ENCODE measurements at regions not wholly inside any gene's neighbourhood (a gene's known extent, or its start where the extent isn't known, plus 50 kb on each side); places are given as distances from the start of the nearest gene placed in this dataset.

GRCh38 chr10:7102557-7103349, 308.1 kb downstream of the SFMBT2 start:
- Histone ChIP-seq H3K9me3 (ENCODE audit: control insufficient read depth, low read length) (no peaks in the 10 kb centered on the region), H3K4me1 (ENCODE audit: control insufficient read depth, insufficient read depth, low read length) (no peaks in the 10 kb centered on the region), H3K9ac (ENCODE audit: extremely low read depth, low read length, poor library complexity, severe bottlenecking) (no peak overlapping the region), H3K4me3 (ENCODE audit: low read length) (no peak overlapping the region), H3K36me3 (ENCODE audit: control insufficient read depth, insufficient read depth, low read length) (no peaks in the 10 kb centered on the region), H3K27ac (ENCODE audit: low read depth, low read length) (no peak overlapping the region), H3K27me3 (ENCODE audit: control insufficient read depth, insufficient read depth, low read length, poor library complexity, severe bottlenecking) (no peaks in the 10 kb centered on the region)
- Mint-ChIP-seq H3K27me3 (ENCODE audit: insufficient read depth) (no peaks in the 10 kb centered on the region), H3K27ac (no peak overlapping the region), H3K9me3 (peaks cover 6% of the 10 kb centered on the region), H3K4me3 (no peak overlapping the region), H3K36me3 (ENCODE audit: low read depth) (no peaks in the 10 kb centered on the region), H3K4me1 (no peaks in the 10 kb centered on the region)
- no peak for DNase-seq
- TF ChIP-seq, protein P1, sequence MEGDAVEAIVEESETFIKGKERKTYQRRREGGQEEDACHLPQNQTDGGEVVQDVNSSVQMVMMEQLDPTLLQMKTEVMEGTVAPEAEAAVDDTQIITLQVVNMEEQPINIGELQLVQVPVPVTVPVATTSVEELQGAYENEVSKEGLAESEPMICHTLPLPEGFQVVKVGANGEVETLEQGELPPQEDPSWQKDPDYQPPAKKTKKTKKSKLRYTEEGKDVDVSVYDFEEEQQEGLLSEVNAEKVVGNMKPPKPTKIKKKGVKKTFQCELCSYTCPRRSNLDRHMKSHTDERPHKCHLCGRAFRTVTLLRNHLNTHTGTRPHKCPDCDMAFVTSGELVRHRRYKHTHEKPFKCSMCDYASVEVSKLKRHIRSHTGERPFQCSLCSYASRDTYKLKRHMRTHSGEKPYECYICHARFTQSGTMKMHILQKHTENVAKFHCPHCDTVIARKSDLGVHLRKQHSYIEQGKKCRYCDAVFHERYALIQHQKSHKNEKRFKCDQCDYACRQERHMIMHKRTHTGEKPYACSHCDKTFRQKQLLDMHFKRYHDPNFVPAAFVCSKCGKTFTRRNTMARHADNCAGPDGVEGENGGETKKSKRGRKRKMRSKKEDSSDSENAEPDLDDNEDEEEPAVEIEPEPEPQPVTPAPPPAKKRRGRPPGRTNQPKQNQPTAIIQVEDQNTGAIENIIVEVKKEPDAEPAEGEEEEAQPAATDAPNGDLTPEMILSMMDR (conservative IDR thresholded peaks at IDR 0.05) = no peak
- 83% methylated on average over 4 to 7 of the region's 7 CpGs for WGBS, 2 experiments (ENCODE audit: insufficient coverage in 1 of 2, insufficient read length in 1 of 2)

GRCh38 chr10:7102084-7102483, 308.8 kb downstream of the SFMBT2 start:
- H3K27me3 Mint-ChIP-seq (ENCODE audit: insufficient read depth) = no peaks in the 10 kb centered on the region
- no peak overlapping the region for H3K27ac ChIP-seq (ENCODE audit: low read depth, low read length)

GRCh38 chr10:7101451-7101850, 309.4 kb downstream of the SFMBT2 start:
- TF ChIP-seq, protein P1 (conservative IDR thresholded peaks at IDR 0.05) = no peak
- no peak overlapping the region for H3K27ac ChIP-seq (ENCODE audit: low read depth, low read length)
- H3K9me3 ChIP-seq (ENCODE audit: control insufficient read depth, low read length) = no peaks in the 10 kb centered on the region
- Mint-ChIP-seq H3K9me3 (peaks cover 6% of the 10 kb centered on the region), H3K36me3 (ENCODE audit: low read depth) (no peaks in the 10 kb centered on the region), H3K27ac (no peak overlapping the region), H3K4me1 (no peaks in the 10 kb centered on the region), H3K27me3 (ENCODE audit: insufficient read depth) (no peaks in the 10 kb centered on the region), H3K4me3 (no peak overlapping the region)
- no peak overlapping the region for H3K4me3 ChIP-seq (ENCODE audit: low read length)
- DNase-seq = no peak
- H3K9ac ChIP-seq (ENCODE audit: extremely low read depth, low read length, poor library complexity, severe bottlenecking) = no peak overlapping the region
- no peaks in the 10 kb centered on the region for H3K27me3 ChIP-seq (ENCODE audit: control insufficient read depth, insufficient read depth, low read length, poor library complexity, severe bottlenecking)
- no peaks in the 10 kb centered on the region for H3K36me3 ChIP-seq (ENCODE audit: control insufficient read depth, insufficient read depth, low read length)
- no peaks in the 10 kb centered on the region for H3K4me1 ChIP-seq (ENCODE audit: control insufficient read depth, insufficient read depth, low read length)
- 94 to 100% methylated on average over 4 to 5 of the region's 5 CpGs for WGBS, 2 experiments (ENCODE audit: insufficient coverage in 1 of 2, insufficient read length in 1 of 2)

More at GRCh38 chr10:7102084-7102483, 308.8 kb downstream of the SFMBT2 start:
- Histone ChIP-seq H3K36me3 (ENCODE audit: control insufficient read depth, insufficient read depth, low read length) (no peaks in the 10 kb centered on the region), H3K4me1 (ENCODE audit: control insufficient read depth, insufficient read depth, low read length) (no peaks in the 10 kb centered on the region), H3K9me3 (ENCODE audit: control insufficient read depth, low read length) (no peaks in the 10 kb centered on the region), H3K9ac (ENCODE audit: extremely low read depth, low read length, poor library complexity, severe bottlenecking) (no peak overlapping the region), H3K4me3 (ENCODE audit: low read length) (no peak overlapping the region), H3K27me3 (ENCODE audit: control insufficient read depth, insufficient read depth, low read length, poor library complexity, severe bottlenecking) (no peaks in the 10 kb centered on the region)
- no peak for DNase-seq
- peaks cover 6% of the 10 kb centered on the region for H3K9me3 Mint-ChIP-seq
- no peak overlapping the region for H3K4me3 Mint-ChIP-seq
- 90% methylated on average over 1 of the region's 1 CpG; no CpG with 5 or more reads in 1 of the 2 experiments for WGBS, 2 experiments (ENCODE audit: insufficient coverage in 1 of 2, insufficient read length in 1 of 2)
- no peaks in the 10 kb centered on the region for H3K36me3 Mint-ChIP-seq (ENCODE audit: low read depth)
- H3K27ac Mint-ChIP-seq = no peak overlapping the region
- no peaks in the 10 kb centered on the region for H3K4me1 Mint-ChIP-seq
- TF ChIP-seq, protein P1 (conservative IDR thresholded peaks at IDR 0.05) = no peak

Measured in endodermal cell (in vitro differentiated cells).